ENCODE measurements at regions not wholly inside any gene's neighbourhood (a gene's known extent, or its start where the extent isn't known, plus 50 kb on each side); places are given as distances from the start of the nearest gene placed in this dataset.

- no peak for TF ChIP-seq CTCF (IDR thresholded peaks at IDR 0.05; ENCODE audit: insufficient read depth, low read length, missing control alignments)
- CTCF ChIA-PET, result interaction anchor here (1.0 to 1.6 kb wide), 4 partner anchors 9 to 13 kb away, joined by 4 to 8 read pairs (median 4); no protein-coding TSS in a partner anchor
- DNase-seq (ENCODE audit: low read depth, low spot score), result no peak
- POLR2A ChIA-PET, result no interaction called here
- H3K4me3 ChIP-seq (ENCODE audit: low read depth, low read length), result no peak overlapping the region
Observed at GRCh38 chr5:61613679-61614078, 281.6 kb downstream of the ZSWIM6 start.

- H3K4me3 ChIP-seq (ENCODE audit: low read depth, low read length), result no peak overlapping the region
- TF ChIP-seq CTCF (IDR thresholded peaks at IDR 0.05; ENCODE audit: insufficient read depth, low read length, missing control alignments), result no peak
- ChIA-PET CTCF (interaction anchor here (1.3 kb wide), 1 partner anchor 10 kb away, joined by 8 read pairs; no protein-coding TSS in a partner anchor), POLR2A (no interaction called here)
- DNase-seq (ENCODE audit: low read depth, low spot score), result no peak
Observed at GRCh38 chr5:61614606-61615005, 282.5 kb downstream of the ZSWIM6 start.

- no peak overlapping the region for H3K4me3 ChIP-seq (ENCODE audit: low read depth, low read length)
- no peak for DNase-seq (ENCODE audit: low read depth, low spot score)
- TF ChIP-seq CTCF (IDR thresholded peaks at IDR 0.05; ENCODE audit: insufficient read depth, low read length, missing control alignments), result no peak
- ChIA-PET POLR2A (no interaction called here), CTCF (no interaction called here)
Observed at GRCh38 chr5:61617039-61617438, 285.0 kb downstream of the ZSWIM6 start.

- ChIA-PET CTCF (no interaction called here), POLR2A (no interaction called here)
- H3K4me3 ChIP-seq (ENCODE audit: low read depth, low read length), result no peak overlapping the region
- no peak for TF ChIP-seq CTCF (IDR thresholded peaks at IDR 0.05; ENCODE audit: insufficient read depth, low read length, missing control alignments)
- no peak for DNase-seq (ENCODE audit: low read depth, low spot score)
Observed at GRCh38 chr5:61617995-61618525, 286.0 kb downstream of the ZSWIM6 start.

- H3K4me3 ChIP-seq (ENCODE audit: low read depth, low read length), result no peak overlapping the region
- ChIA-PET POLR2A (no interaction called here), CTCF (no interaction called here)
- DNase-seq (ENCODE audit: low read depth, low spot score), result no peak
- TF ChIP-seq CTCF (IDR thresholded peaks at IDR 0.05; ENCODE audit: insufficient read depth, low read length, missing control alignments), result no peak
Observed at GRCh38 chr5:61618577-61618976, 286.5 kb downstream of the ZSWIM6 start.

- CTCF ChIA-PET, result no interaction called here
- no peak for TF ChIP-seq CTCF (IDR thresholded peaks at IDR 0.05; ENCODE audit: insufficient read depth, low read length, missing control alignments)
- no peak for DNase-seq (ENCODE audit: low read depth, low spot score)
- no peak overlapping the region for H3K4me3 ChIP-seq (ENCODE audit: low read depth, low read length)
- POLR2A ChIA-PET, result no interaction called here
Observed at GRCh38 chr5:61619289-61619688, 287.2 kb downstream of the ZSWIM6 start.
